Heart right ventricle (tissue), 16 donors: ENCODE measurements at regions not wholly inside any gene's neighbourhood (a gene's known extent, or its start where the extent isn't known, plus 50 kb on each side); places are given as distances from the start of the nearest gene placed in this dataset.

ENCODE experiments used
- ATAC-seq, 8 donors: fragments of 200-7000 bp; cut with Tn5 transposase; one replicate each; pipeline ENCODE4 v1.9.1; 2020; ENCODE audit warnings: mild to moderate bottlenecking in 8 of 8, moderate library complexity in 8 of 8, moderate number of reproducible peaks in 1 of 8
- DNase-seq, 2 donors: peaks; one replicate each; pipeline ENCODE4 v3.0.0-alpha.2; 2020
- H3K27ac ChIP-seq, 10 donors: fragments of 200-600 bp; sonication (generic) in 2 of 10; one replicate each; pipeline versions ENCODE4 v1.5.0 to v1.8.0; 2020 to 2022; ENCODE audit warnings: mild to moderate bottlenecking in 3 of 10
- H3K27me3 ChIP-seq, 7 donors: fragments of 200-600 bp; one replicate each; pipeline ENCODE4 v1.8.0; 2021 to 2022; ENCODE audit warnings: mild to moderate bottlenecking in 2 of 7
- H3K36me3 ChIP-seq, 9 donors: fragments of 200-600 bp; sonication (generic) in 1 of 9; one replicate each; pipeline versions ENCODE4 v1.5.0 to v1.8.0; 2020 to 2022; ENCODE audit warnings: mild to moderate bottlenecking in 2 of 9
- H3K4me1 ChIP-seq, 9 donors: fragments of 200-600 bp; sonication (generic) in 1 of 9; one replicate each; pipeline versions ENCODE4 v1.5.0 to v1.8.0; 2020 to 2022; ENCODE audit warnings: mild to moderate bottlenecking in 4 of 9
- H3K4me3 ChIP-seq, 10 donors: fragments of 200-600 bp; sonication (generic) in 2 of 10; one replicate each; pipeline versions ENCODE4 v1.5.0 to v1.8.0; 2020 to 2022; ENCODE audit warnings: mild to moderate bottlenecking in 7 of 10, moderate library complexity in 2 of 10
- H3K9me3 ChIP-seq, 11 donors: fragments of 200-600 bp in 10 of 11; sonication (generic) in 2 of 11; one replicate each; pipeline versions ENCODE4 v1.5.0 to v1.8.0; 2013 to 2022; ENCODE audit warnings: mild to moderate bottlenecking in 2 of 11, control low read depth in 1 of 11, moderate library complexity in 1 of 11
- CTCF ChIP-seq, 9 donors: fragments of 200-600 bp; sonication (generic) in 2 of 9; IDR thresholded peaks; one replicate each; pipeline versions ENCODE4 v1.5.0 to v1.8.0; 2021 to 2022; ENCODE audit warnings: antibody characterized with exemption in 9 of 9, mild to moderate bottlenecking in 5 of 9, moderate library complexity in 1 of 9
- WGBS, 2 donors: extraction: QIAGEN DNeasy Blood & Tissue Kit; methylation state at CpG; one replicate each; pipeline ENCODE4 v1.1.7; 2013; ENCODE audit warnings: inconsistent platforms in 1 of 2; 5-methylcytosine and 5-hydroxymethylcytosine counted together
- intact Hi-C, 10 donors: fragments of 100-400 bp; cut with DNase I; formaldehyde crosslinking; loops; one replicate each; pipeline versions ENCODE4 v1.11.1 to v1.14.2; 2022
- donor health status: Arrhythmogenic right ventricular cardiomyopathy.
- donor health status: ischemic (EF 13 %, LVEDD 7.1; RV severe dilation, severe dysfunction).
- donor health status: healthy with polysubstance abuse.
- donor health status: DM: no; HTN: yes; CAD: no.
- donor health status: DM: no; HTN: no; CAD: no.
- donor health status: ischemic (EF 25% LVEDD 6.9; RV normal size, moderate dysfunction).
- donor health status: ischemic (EF 25% LVEDD 5.7; RV mildly dilated, moderate dysfunction).
- donor health status: healthy.
- donor health status: DM: yes; HTN: yes; CAD: no.
- donor health status: Ischemic cardiomyopathy.
- donor health status: ischemic (EF 35%, LVEDD 5.7; RV mildly dilated, moderate dysfunction).
- donor health status: nonischemic (EF 11% LVEDD 7.7; RV severe dilation, severe dysfunction).
- donor health status: DM: yes; HTN: yes; CAD: no.
- donor health status: PGD.
- donor health status: ischemic (EF 29% LVEDD 5.4; RV normal size, mild dysfunction).
- donor health status: nonischemic (EF 23%, LVEDD 6.1; RV moderate dilation, normal function).

- no peaks in the 10 kb centered on the region for H3K9me3 ChIP-seq
- 71 to 72% methylated on average over 8 of the region's 8 CpGs for WGBS, 2 donors
- intact Hi-C loops, result no loop called here
- no peak overlapping the region for H3K4me3 ChIP-seq
- no peak for TF ChIP-seq CTCF (IDR thresholded peaks at IDR 0.05)
- H3K27me3 ChIP-seq, result no peaks in the 10 kb centered on the region
- H3K36me3 ChIP-seq, result no peaks in the 10 kb centered on the region
- no peak for ATAC-seq
- DNase-seq, result no peak
- no peak overlapping the region for H3K27ac ChIP-seq
- H3K4me1 ChIP-seq, result no peaks in the 10 kb centered on the region
Measured at GRCh38 chr2:8030573-8031303, 651.1 kb upstream of the ID2 start.

DNA sequence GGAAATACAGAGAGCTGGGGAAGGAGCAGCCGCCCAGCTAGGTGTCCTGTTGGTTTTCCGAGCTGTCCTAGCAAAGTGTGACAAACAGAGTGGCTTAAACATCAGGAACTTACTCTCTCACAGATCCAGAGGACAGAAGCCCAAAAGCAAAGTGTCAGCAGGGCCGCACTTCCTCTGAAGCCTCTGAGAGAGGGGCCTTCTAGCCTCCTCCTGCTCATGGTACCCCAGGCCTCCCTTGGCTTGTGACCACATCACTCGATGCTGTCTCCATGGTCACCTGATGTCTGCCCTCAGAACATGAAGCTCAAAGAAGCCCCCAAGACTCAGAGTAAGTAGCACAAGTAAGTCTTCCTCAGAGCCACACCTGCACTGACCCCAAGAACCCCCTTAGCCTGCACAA lies 650.5 kb upstream of the ID2 start:
- no peaks in the 10 kb centered on the region for H3K27me3 ChIP-seq
- no peak for ATAC-seq

DNA sequence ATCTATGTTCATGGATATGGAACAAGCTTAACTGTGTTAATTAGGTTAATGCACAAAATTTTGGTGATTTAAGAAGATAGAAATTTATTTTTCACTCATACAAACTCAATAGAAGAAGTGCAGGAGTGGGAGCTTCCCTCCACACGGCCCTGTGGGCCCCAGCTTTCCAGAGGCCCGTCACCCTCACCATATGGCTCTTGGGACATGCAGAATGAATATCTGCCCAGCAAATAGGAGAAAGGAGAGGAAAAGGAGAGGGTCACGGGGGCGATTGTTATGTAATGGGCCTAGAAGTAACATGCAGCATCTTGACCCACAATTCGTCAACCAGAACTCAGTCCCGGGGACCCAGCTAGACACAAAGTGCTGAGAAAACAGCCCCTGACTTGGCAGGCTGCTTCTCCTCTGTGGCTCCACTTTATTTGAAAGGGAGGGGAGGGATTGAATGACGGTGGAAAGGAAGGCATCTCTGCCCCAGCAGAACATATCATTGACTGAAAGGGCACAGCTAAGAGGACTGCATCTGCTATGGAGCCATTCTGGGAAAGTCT lies 648.2 kb upstream of the ID2 start:
- Histone ChIP-seq H3K36me3 (no peaks in the 10 kb centered on the region), H3K4me1 (no peaks in the 10 kb centered on the region), H3K27me3 (peaks cover 0 to 5% (median 0%) of the 10 kb centered on the region in 7 donors), H3K27ac (no peak overlapping the region), H3K4me3 (no peak overlapping the region), H3K9me3 (no peaks in the 10 kb centered on the region)
- no peak for DNase-seq
- TF ChIP-seq CTCF (IDR thresholded peaks at IDR 0.05), result no peak
- intact Hi-C loops, result no loop called here
- ATAC-seq, result no peak
- 88 to 90% methylated on average over 7 of the region's 7 CpGs for WGBS, 2 donors

More for the DNA sequence above, 650.5 kb upstream of the ID2 start:
- TF ChIP-seq CTCF (IDR thresholded peaks at IDR 0.05), result no peak
- H3K4me3 ChIP-seq, result no peak overlapping the region
- DNase-seq, result no peak
- 83 to 84% methylated on average over 4 of the region's 4 CpGs for WGBS, 2 donors
- no peak overlapping the region for H3K27ac ChIP-seq
- no peaks in the 10 kb centered on the region for H3K4me1 ChIP-seq
- H3K36me3 ChIP-seq, result no peaks in the 10 kb centered on the region
- H3K9me3 ChIP-seq, result no peaks in the 10 kb centered on the region
- intact Hi-C loops, result no loop called here

DNA sequence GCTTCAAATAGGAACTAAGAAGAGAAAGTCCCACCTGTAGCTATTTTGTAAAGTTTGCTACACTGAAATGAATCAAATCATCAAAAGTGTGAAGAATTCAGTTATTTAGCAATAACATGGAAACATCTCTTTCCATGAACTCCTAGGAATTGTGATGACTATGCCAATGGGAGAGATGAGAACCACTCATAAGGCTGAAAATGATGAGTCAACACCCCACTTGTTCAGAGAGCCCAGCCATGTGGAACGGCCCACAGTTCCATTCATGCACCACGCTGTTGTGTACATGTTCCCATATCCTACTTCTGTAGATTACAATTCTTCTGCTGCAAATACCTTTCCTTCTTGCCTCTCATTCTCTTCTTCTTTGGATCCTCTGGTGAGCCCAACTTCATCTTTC lies 645.5 kb upstream of the ID2 start:
- TF ChIP-seq CTCF (IDR thresholded peaks at IDR 0.05), result no peak

More for the DNA sequence above, 645.5 kb upstream of the ID2 start:
- H3K9me3 ChIP-seq, result no peaks in the 10 kb centered on the region
- no peaks in the 10 kb centered on the region for H3K36me3 ChIP-seq
- H3K4me1 ChIP-seq, result no peaks in the 10 kb centered on the region
- ATAC-seq (no peak), DNase-seq (no peak)
- H3K27me3 ChIP-seq, result peaks cover 0 to 5% (median 0%) of the 10 kb centered on the region in 7 donors
- intact Hi-C loops, result no loop called here
- no peak overlapping the region for H3K4me3 ChIP-seq
- WGBS, 2 donors, result 97 to 100% methylated on average over 2 of the region's 2 CpGs
- no peak overlapping the region for H3K27ac ChIP-seq
